K562 (cell line): ENCODE measurements at regions not wholly inside any gene's neighbourhood (a gene's known extent, or its start where the extent isn't known, plus 50 kb on each side); places are given as distances from the start of the nearest gene placed in this dataset.

Experiments used
- ATAC-seq: fragments of 200-7000 bp; cut with Tn5 transposase; 3 replicates; pipeline ENCODE4 v1.9.1; 2020; ENCODE audit warnings: moderate library complexity
- BruUV-seq: library from RNA; stranded (reverse); fragments of 400-500 nt; replicated peaks from 2 replicates; lab custom pipeline; 2021; lab: Mats Ljungman, UMichigan
- CTCF ChIA-PET: fragments of 300-600 bp; formaldehyde crosslinking; extraction: SDS; loops from one replicate; lab custom pipeline; 2021; ENCODE audit warnings: low intra/inter-chr PET ratio; lab: Yijun Ruan, JAX
- POLR2A ChIA-PET: fragments of 300-600, 350-650 bp; sonication (Branson Sonifier 250); formaldehyde crosslinking; extraction: SDS; loops from one replicate; lab custom pipeline; 2021; ENCODE audit warnings: antibody characterized with exemption, inconsistent platforms; lab: Yijun Ruan, JAX
- DNase-seq, 4 experiments: peaks; one replicate each; pipeline versions ENCODE4 v3.0.0 to v3.0.0-alpha.2; 2011 to 2018; ENCODE audit warnings: low spot score in 3 of 4, mixed read lengths in 3 of 4; ENCODE audit errors: extremely low read depth in 1 of 4
- FAIRE-seq: peaks from 2 replicates; lab custom pipeline; 2011; peaks lifted over from hg19 to GRCh38; lab: Jason Lieb, UNC
- H2AFZ ChIP-seq: 2 replicates; pipeline ENCODE4 v1.6.0; 2011; ENCODE audit warnings: low read depth, low read length, control low read depth, inconsistent platforms
- H3K27ac ChIP-seq: fragments of 200-600 bp; 3 replicates; pipeline ENCODE4 v1.8.0; 2011; ENCODE audit warnings: low read depth, mild to moderate bottlenecking, control low read depth, inconsistent platforms, low read length, moderate library complexity, mixed read lengths; ENCODE audit errors: extremely low read depth
- H3K27me3 ChIP-seq, 2 experiments: fragments of 300-600 bp in 1 of 2; 2 replicates in 1 of 2; 3 replicates in 1 of 2; pipeline versions ENCODE4 v1.6.0 to v1.8.0; 2011; ENCODE audit warnings: inconsistent platforms in 2 of 2, low read length in 2 of 2, mild to moderate bottlenecking in 1 of 2, mixed read lengths in 1 of 2, moderate library complexity in 1 of 2; ENCODE audit not compliant: control insufficient read depth in 2 of 2, insufficient read depth in 2 of 2
- H3K36me3 ChIP-seq: fragments of 300-600 bp; 3 replicates; pipeline ENCODE4 v1.8.0; 2011; ENCODE audit warnings: mild to moderate bottlenecking, low read length, inconsistent platforms; ENCODE audit not compliant: control insufficient read depth, insufficient read depth
- H3K4me1 ChIP-seq, 2 experiments: fragments of 200-600 bp in 1 of 2; replicated peaks in 1 of 2; 2 replicates in 1 of 2; 3 replicates in 1 of 2; pipeline versions ENCODE4 v1.5.1 to v1.8.0; 2011; ENCODE audit warnings: inconsistent platforms in 2 of 2, low read length in 2 of 2, mild to moderate bottlenecking in 1 of 2, mixed read lengths in 1 of 2, moderate library complexity in 1 of 2; ENCODE audit not compliant: control insufficient read depth in 2 of 2, insufficient read depth in 2 of 2
- H3K4me2 ChIP-seq: 2 replicates; pipeline ENCODE4 v1.6.1; 2011; ENCODE audit warnings: low read length, control low read depth, inconsistent platforms, mixed read lengths; ENCODE audit not compliant: insufficient read depth
- H3K4me3 ChIP-seq: fragments of 200-600 bp; sonication (generic), shearing (Covaris generic); 2 replicates; pipeline ENCODE4 v1.5.1; 2016; ENCODE audit warnings: control low read depth, inconsistent platforms
- H3K79me2 ChIP-seq: fragments of 200-600 bp; 3 replicates; pipeline ENCODE4 v1.8.0; 2011; ENCODE audit warnings: low read length, inconsistent platforms; ENCODE audit not compliant: control insufficient read depth, insufficient read depth
- H3K9ac ChIP-seq, 2 experiments: 2 replicates each; pipeline versions ENCODE4 v1.6.0 to v1.6.1; 2011; ENCODE audit warnings: low read depth in 2 of 2, low read length in 2 of 2, control low read depth in 1 of 2, inconsistent platforms in 1 of 2, mild to moderate bottlenecking in 1 of 2, mixed read lengths in 1 of 2; ENCODE audit not compliant: insufficient read depth in 1 of 2
- H3K9me1 ChIP-seq: one replicate; pipeline ENCODE4 v1.6.0; 2011; ENCODE audit warnings: inconsistent platforms, mild to moderate bottlenecking, low read length, moderate library complexity; ENCODE audit not compliant: control insufficient read depth, insufficient read depth
- H3K9me3 ChIP-seq: replicated peaks from 2 replicates; pipeline ENCODE4 v1.5.1; 2011; ENCODE audit warnings: low read depth, low read length, inconsistent platforms; ENCODE audit not compliant: control insufficient read depth, insufficient read depth
- H4K20me1 ChIP-seq: replicated peaks from 2 replicates; pipeline ENCODE4 v1.6.1; 2011; ENCODE audit warnings: low read length, inconsistent platforms, mixed read lengths; ENCODE audit not compliant: control insufficient read depth, insufficient read depth
- DDX20 ChIP-seq: fragments of 450-650 bp; IDR thresholded peaks from 2 replicates; pipeline ENCODE4 v1.6.1; 2016; ENCODE audit warnings: missing genetic modification characterization, low read depth, mild to moderate bottlenecking, missing compliant biosample characterization, moderate library complexity
- RBFOX2 ChIP-seq: fragments of 200-400 bp; formaldehyde crosslinking; IDR thresholded peaks from 2 replicates; pipeline ENCODE4 v1.6.1; 2017; ENCODE audit warnings: low read depth, mild to moderate bottlenecking, low read length, moderate library complexity
- SETDB1 ChIP-seq: IDR thresholded peaks from one replicate; pipeline ENCODE4 v1.6.1; 2012; ENCODE audit warnings: low read length, control low read depth, inconsistent platforms
- SUPT5H ChIP-seq: fragments of 450-650 bp; IDR thresholded peaks from 2 replicates; pipeline ENCODE4 v1.6.1; 2016
- ZNF311 ChIP-seq: fragments of 250-450 bp; sonication (Bioruptor Pico); IDR thresholded peaks from 2 replicates; pipeline ENCODE4 v1.4.0; 2020; ENCODE audit warnings: mild to moderate bottlenecking, moderate library complexity
- ZNF518B ChIP-seq: fragments of 250-450 bp; sonication (Bioruptor Pico); IDR thresholded peaks from 2 replicates; pipeline ENCODE4 v1.5.0; 2021; ENCODE audit warnings: mild to moderate bottlenecking, moderate library complexity
- WGBS: fragments of 100-300 bp; shearing (Covaris generic); methylation state at CpG from one replicate; pipeline ENCODE4 v1.1.6; 2016; ENCODE audit warnings: low coverage, mixed read lengths; ENCODE audit not compliant: insufficient coverage; ENCODE audit errors: missing lambda C conversion rate; 5-methylcytosine and 5-hydroxymethylcytosine counted together
- in situ Hi-C: fragments of 300-500 bp; cut with MboI; formaldehyde crosslinking; loops from 4 replicates; pipeline ENCODE4 v1.15.0; 2018; ENCODE audit warnings: inconsistent platforms, mixed read lengths
- intact Hi-C: fragments of 100-400 bp; cut with micrococcal nuclease; formaldehyde crosslinking; loops from 2 replicates; pipeline ENCODE4 v1.14.2; 2022
- TF ChIP-seq, protein P1 (sequence below): fragments of 250-450 bp; sonication (Bioruptor Pico); IDR thresholded peaks from 2 replicates; pipeline ENCODE4 v1.9.0; 2021; ENCODE audit warnings: mild to moderate bottlenecking
- TF ChIP-seq, protein P2 (sequence below): fragments of 250-450 bp; sonication (Bioruptor Pico); IDR thresholded peaks from 2 replicates; pipeline ENCODE4 v1.8.0; 2021; ENCODE audit warnings: moderate library complexity, mild to moderate bottlenecking, inconsistent platforms
- TF ChIP-seq, protein P3 (sequence below): sonication (generic); formaldehyde crosslinking; IDR thresholded peaks from 2 replicates; pipeline ENCODE4 v1.8.0; 2022; ENCODE audit warnings: mild to moderate bottlenecking, missing genetic modification reagents
- TF ChIP-seq, protein P4 (sequence below): sonication (generic); formaldehyde crosslinking; IDR thresholded peaks from 2 replicates; pipeline ENCODE4 v1.8.1; 2023; ENCODE audit warnings: mild to moderate bottlenecking, missing genetic modification reagents

DNA sequence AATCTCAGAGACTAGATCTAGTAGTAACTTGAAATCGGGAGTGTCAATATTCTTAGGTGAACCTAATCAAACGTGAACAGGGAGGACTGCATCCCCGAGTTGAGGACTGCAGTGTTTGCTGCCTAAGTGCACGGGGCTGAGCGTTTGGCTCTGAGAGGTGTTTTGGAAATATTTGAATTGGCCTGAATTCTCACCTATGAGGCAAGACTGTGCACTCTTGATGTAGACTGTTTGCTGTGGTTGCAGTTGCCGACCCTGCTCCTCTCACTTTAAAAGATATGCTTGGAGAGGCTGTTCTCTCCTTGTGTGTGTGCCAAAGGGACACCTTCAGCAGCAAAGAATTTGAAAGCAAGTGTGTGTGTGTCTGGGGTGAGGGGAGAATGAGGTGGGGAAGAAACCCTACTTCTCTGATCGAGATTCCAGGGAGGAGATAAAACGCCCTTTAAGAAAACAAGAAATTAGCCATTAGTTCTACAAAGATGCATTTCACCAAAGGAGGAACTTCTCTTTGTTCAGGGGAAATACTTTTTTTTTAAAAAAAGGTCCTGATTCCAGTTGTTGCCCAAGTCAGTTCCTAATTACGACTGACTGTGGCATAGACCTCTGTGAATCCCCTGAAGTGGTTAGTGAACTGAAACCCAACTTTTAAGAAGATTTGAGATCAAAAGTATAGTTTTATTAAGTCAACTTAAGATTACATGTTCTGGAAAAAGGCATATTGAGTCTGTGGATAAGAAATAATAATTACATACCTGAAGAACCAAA is 106.6 kb downstream of the DYRK2 start:
- peaks cover 0 to 9% of the 10 kb centered on the region in 2 experiments; a peak in 2 of 5 replicates for H3K27me3 ChIP-seq
- in situ Hi-C loops: no loop called here
- no peak overlapping the region for H3K9ac ChIP-seq
- no peaks in the 10 kb centered on the region for H3K9me1 ChIP-seq
- no peak overlapping the region for H2AFZ ChIP-seq
- H3K4me3 ChIP-seq: no peak overlapping the region
- H3K27ac ChIP-seq: no peak overlapping the region
- no peaks in the 10 kb centered on the region for H3K79me2 ChIP-seq
- BruUV-seq: no TSS peak
- ATAC-seq (no peak), DNase-seq (no peak), FAIRE-seq (no peak)
- no peaks in the 10 kb centered on the region for H4K20me1 ChIP-seq
- under 1% methylated on average over 9 of the region's 9 CpGs for WGBS
- no peaks in the 10 kb centered on the region for H3K36me3 ChIP-seq
- CTCF ChIA-PET: no interaction called here
- TF ChIP-seq RBFOX2: no peak
- no peak for TF ChIP-seq ZNF518B
- no peak for TF ChIP-seq DDX20 (tag)
- TF ChIP-seq SUPT5H: no peak
- no peak for TF ChIP-seq ZNF311
- TF ChIP-seq, protein P1, sequence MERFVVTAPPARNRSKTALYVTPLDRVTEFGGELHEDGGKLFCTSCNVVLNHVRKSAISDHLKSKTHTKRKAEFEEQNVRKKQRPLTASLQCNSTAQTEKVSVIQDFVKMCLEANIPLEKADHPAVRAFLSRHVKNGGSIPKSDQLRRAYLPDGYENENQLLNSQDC (CRISPR knock-in tag): no peak
- TF ChIP-seq, protein P2, sequence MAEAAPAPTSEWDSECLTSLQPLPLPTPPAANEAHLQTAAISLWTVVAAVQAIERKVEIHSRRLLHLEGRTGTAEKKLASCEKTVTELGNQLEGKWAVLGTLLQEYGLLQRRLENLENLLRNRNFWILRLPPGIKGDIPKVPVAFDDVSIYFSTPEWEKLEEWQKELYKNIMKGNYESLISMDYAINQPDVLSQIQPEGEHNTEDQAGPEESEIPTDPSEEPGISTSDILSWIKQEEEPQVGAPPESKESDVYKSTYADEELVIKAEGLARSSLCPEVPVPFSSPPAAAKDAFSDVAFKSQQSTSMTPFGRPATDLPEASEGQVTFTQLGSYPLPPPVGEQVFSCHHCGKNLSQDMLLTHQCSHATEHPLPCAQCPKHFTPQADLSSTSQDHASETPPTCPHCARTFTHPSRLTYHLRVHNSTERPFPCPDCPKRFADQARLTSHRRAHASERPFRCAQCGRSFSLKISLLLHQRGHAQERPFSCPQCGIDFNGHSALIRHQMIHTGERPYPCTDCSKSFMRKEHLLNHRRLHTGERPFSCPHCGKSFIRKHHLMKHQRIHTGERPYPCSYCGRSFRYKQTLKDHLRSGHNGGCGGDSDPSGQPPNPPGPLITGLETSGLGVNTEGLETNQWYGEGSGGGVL (CRISPR knock-in tag): no peak
- TF ChIP-seq SETDB1: no peak
- TF ChIP-seq, protein P3, sequence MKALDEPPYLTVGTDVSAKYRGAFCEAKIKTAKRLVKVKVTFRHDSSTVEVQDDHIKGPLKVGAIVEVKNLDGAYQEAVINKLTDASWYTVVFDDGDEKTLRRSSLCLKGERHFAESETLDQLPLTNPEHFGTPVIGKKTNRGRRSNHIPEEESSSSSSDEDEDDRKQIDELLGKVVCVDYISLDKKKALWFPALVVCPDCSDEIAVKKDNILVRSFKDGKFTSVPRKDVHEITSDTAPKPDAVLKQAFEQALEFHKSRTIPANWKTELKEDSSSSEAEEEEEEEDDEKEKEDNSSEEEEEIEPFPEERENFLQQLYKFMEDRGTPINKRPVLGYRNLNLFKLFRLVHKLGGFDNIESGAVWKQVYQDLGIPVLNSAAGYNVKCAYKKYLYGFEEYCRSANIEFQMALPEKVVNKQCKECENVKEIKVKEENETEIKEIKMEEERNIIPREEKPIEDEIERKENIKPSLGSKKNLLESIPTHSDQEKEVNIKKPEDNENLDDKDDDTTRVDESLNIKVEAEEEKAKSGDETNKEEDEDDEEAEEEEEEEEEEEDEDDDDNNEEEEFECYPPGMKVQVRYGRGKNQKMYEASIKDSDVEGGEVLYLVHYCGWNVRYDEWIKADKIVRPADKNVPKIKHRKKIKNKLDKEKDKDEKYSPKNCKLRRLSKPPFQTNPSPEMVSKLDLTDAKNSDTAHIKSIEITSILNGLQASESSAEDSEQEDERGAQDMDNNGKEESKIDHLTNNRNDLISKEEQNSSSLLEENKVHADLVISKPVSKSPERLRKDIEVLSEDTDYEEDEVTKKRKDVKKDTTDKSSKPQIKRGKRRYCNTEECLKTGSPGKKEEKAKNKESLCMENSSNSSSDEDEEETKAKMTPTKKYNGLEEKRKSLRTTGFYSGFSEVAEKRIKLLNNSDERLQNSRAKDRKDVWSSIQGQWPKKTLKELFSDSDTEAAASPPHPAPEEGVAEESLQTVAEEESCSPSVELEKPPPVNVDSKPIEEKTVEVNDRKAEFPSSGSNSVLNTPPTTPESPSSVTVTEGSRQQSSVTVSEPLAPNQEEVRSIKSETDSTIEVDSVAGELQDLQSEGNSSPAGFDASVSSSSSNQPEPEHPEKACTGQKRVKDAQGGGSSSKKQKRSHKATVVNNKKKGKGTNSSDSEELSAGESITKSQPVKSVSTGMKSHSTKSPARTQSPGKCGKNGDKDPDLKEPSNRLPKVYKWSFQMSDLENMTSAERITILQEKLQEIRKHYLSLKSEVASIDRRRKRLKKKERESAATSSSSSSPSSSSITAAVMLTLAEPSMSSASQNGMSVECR: no peak
- TF ChIP-seq, protein P4, sequence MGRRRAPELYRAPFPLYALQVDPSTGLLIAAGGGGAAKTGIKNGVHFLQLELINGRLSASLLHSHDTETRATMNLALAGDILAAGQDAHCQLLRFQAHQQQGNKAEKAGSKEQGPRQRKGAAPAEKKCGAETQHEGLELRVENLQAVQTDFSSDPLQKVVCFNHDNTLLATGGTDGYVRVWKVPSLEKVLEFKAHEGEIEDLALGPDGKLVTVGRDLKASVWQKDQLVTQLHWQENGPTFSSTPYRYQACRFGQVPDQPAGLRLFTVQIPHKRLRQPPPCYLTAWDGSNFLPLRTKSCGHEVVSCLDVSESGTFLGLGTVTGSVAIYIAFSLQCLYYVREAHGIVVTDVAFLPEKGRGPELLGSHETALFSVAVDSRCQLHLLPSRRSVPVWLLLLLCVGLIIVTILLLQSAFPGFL (CRISPR knock-in tag): no peak
- H3K4me1 ChIP-seq: no peaks in the 10 kb centered on the region
- POLR2A ChIA-PET: interaction anchor here (0.6 kb wide), 1 partner anchor 62 kb away, joined by 3 read pairs; no protein-coding TSS in a partner anchor
- no peaks in the 10 kb centered on the region for H3K9me3 ChIP-seq
- intact Hi-C loops: no loop called here
- H3K4me2 ChIP-seq: no peak overlapping the region
